Lung (tissue), 11 donors: ENCODE measurements at regions not wholly inside any gene's neighbourhood (a gene's known extent, or its start where the extent isn't known, plus 50 kb on each side); places are given as distances from the start of the nearest gene placed in this dataset.
A peak's percentile ranks its signal among the peaks of the same experiment; 100 is the strongest.

ENCODE experiments used
- ATAC-seq: fragments of 200-7000 bp; cut with Tn5 transposase; one replicate; pipeline ENCODE4 v1.9.1; 2020; ENCODE audit warnings: moderate number of reproducible peaks; ENCODE audit not compliant: insufficient read depth, low FRiP score
- DNase-seq, 3 donors: peaks; one replicate each; pipeline ENCODE4 v3.0.0-alpha.2; 2013 to 2017
- H3K27ac ChIP-seq, 2 donors: one replicate each; pipeline ENCODE4 v1.5.1; 2013; ENCODE audit warnings: mild to moderate bottlenecking in 2 of 2, moderate library complexity in 2 of 2, control low read depth in 1 of 2, inconsistent platforms in 1 of 2, low read depth in 1 of 2, low read length in 1 of 2
- H3K27me3 ChIP-seq, 3 donors: one replicate each; pipeline ENCODE4 v1.5.1; 2013; ENCODE audit warnings: low read length in 2 of 3; ENCODE audit not compliant: control insufficient read depth in 3 of 3, insufficient read depth in 3 of 3
- H3K36me3 ChIP-seq, 4 donors: one replicate each; pipeline ENCODE4 v1.5.1; 2013; ENCODE audit warnings: low read length in 4 of 4, mild to moderate bottlenecking in 1 of 4, moderate library complexity in 1 of 4; ENCODE audit not compliant: control insufficient read depth in 4 of 4, insufficient read depth in 4 of 4
- H3K4me1 ChIP-seq, 5 donors: one replicate each; pipeline ENCODE4 v1.5.1; 2013; ENCODE audit warnings: low read length in 5 of 5, mild to moderate bottlenecking in 2 of 5, moderate library complexity in 1 of 5; ENCODE audit not compliant: control insufficient read depth in 5 of 5, insufficient read depth in 5 of 5
- H3K4me3 ChIP-seq: one replicate; pipeline ENCODE4 v1.5.1; 2013; ENCODE audit warnings: mild to moderate bottlenecking, control low read depth, moderate library complexity
- H3K9ac ChIP-seq, 2 donors: one replicate each; pipeline ENCODE4 v1.5.1; 2013; ENCODE audit warnings: low read length in 2 of 2, control low read depth in 1 of 2; ENCODE audit not compliant: insufficient read depth in 1 of 2
- H3K9me3 ChIP-seq, 4 donors: one replicate each; pipeline ENCODE4 v1.5.1; 2013; ENCODE audit warnings: low read length in 3 of 4, mild to moderate bottlenecking in 1 of 4, moderate library complexity in 1 of 4; ENCODE audit not compliant: control insufficient read depth in 4 of 4, insufficient read depth in 3 of 4
- CTCF ChIP-seq: IDR thresholded peaks from 2 replicates; pipeline ENCODE4 v1.5.1; 2012; ENCODE audit warnings: mild to moderate bottlenecking; ENCODE audit errors: control extremely low read depth, extremely low read depth
- WGBS, 2 donors: extraction: QIAGEN DNeasy Blood & Tissue Kit; methylation state at CpG; one replicate each; pipeline ENCODE4 v1.1.7; 2013; 5-methylcytosine and 5-hydroxymethylcytosine counted together
- donor health status: control.
- donor health status: control.
- donor health status: Bipolar disorder and iron deficiency.
- donor health status: healthy.
- donor health status: DM: yes; HTN: yes; CAD: no.

GRCh38 chr1:163426505-163427251 is 104.9 kb downstream of the NUF2 start:
- no peak for ATAC-seq
- Histone ChIP-seq H3K27me3 (no peaks in the 10 kb centered on the region), H3K9me3 (no peaks in the 10 kb centered on the region), H3K9ac (no peak overlapping the region), H3K36me3 (no peaks in the 10 kb centered on the region), H3K27ac (no peak overlapping the region), H3K4me3 (no peak overlapping the region), H3K4me1 (peaks cover 0 to 9% (median 0%) of the 10 kb centered on the region in 5 donors)
- WGBS, 2 donors = 67 to 77% methylated on average over 2 of the region's 2 CpGs
- no peak for TF ChIP-seq CTCF
- DNase-seq = peak in 2 of 3 donors; percentile 16 to 36

- no peak overlapping the region for H3K9ac ChIP-seq
- TF ChIP-seq CTCF = no peak
- 53 to 57% methylated on average over 3 of the region's 3 CpGs for WGBS, 2 donors
- H3K4me3 ChIP-seq = no peak overlapping the region
- H3K4me1 ChIP-seq = peaks cover 0 to 3% (median 0%) of the 10 kb centered on the region in 5 donors
- H3K27ac ChIP-seq = no peak overlapping the region
- no peak for ATAC-seq
- H3K9me3 ChIP-seq = no peaks in the 10 kb centered on the region
- DNase-seq = no peak
- H3K27me3 ChIP-seq = no peaks in the 10 kb centered on the region
- no peaks in the 10 kb centered on the region for H3K36me3 ChIP-seq
Observed at GRCh38 chr1:163427279-163427678, 105.5 kb downstream of the NUF2 start.

- DNase-seq = peak; percentile 37 to 71 (median 59)
- H3K4me1 ChIP-seq = peaks cover 0 to 5% (median 0%) of the 10 kb centered on the region in 5 donors
- peaks cover 0 to 6% (median 0%) of the 10 kb centered on the region in 3 donors for H3K27me3 ChIP-seq
- no peak overlapping the region for H3K27ac ChIP-seq
- H3K4me3 ChIP-seq = no peak overlapping the region
- no peaks in the 10 kb centered on the region for H3K36me3 ChIP-seq
- no peak for ATAC-seq
- no peak overlapping the region for H3K9ac ChIP-seq
- 59 to 70% methylated on average over 6 of the region's 6 CpGs for WGBS, 2 donors
- TF ChIP-seq CTCF = no peak
- H3K9me3 ChIP-seq = peaks cover 0 to 3% (median 0%) of the 10 kb centered on the region in 4 donors
Observed at GRCh38 chr1:163436140-163436812, 114.5 kb downstream of the NUF2 start.
